ENCODE measurements at regions not wholly inside any gene's neighbourhood (a gene's known extent, or its start where the extent isn't known, plus 50 kb on each side); places are given as distances from the start of the nearest gene placed in this dataset.
"Not testable (repeated sequence)": the region's sequence is repeated elsewhere in the genome, so short reads cannot be mapped to it uniquely, and the experiment has no call there.

DNA sequence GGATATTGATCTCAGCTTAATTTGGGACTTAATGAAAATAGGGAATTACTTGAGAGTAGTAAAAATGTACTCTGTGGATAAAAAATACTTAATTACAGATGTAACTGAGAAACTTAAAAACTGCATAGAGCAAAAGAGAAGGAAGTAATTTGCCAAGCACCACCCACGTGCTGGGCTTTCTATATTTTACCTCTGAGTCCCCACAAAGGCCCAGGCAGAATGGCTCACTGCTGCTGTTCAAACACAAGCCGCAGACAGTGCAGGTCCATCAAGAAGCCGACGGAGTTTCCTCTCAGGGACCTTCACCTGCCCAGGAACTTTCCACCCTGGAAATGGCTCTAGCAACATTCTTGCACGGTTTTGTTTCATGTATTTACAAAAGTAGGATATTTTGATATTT, 77.2 kb upstream of the TRPM1 start:
- DNase-seq (ENCODE audit: low spot score): no peak

GRCh38 chr15:31179693-31180092, 78.2 kb upstream of the TRPM1 start:
- no peak for DNase-seq (ENCODE audit: low spot score)

DNA sequence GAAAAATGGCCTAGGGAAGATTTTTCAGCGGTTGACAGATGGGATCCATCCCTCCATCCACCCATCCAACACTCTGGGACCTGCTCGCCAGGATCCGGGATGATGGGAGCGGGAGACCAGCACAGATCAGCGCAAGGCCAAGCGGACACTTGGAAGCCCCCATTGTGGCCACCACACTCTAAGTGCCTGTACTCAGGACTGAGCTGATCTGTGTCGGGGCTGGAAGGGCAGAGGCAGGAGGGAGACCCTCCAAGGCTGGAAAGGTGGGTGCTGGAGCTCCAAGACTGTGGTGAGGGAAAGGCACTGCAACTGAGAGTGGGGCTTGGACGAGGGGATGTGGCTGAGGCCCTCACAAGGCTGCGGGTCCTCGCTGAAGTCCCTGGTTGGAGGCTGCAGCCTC, 91.8 kb upstream of the TRPM1 start:
- DNase-seq (ENCODE audit: low spot score): no peak

- no peak for DNase-seq (ENCODE audit: low spot score)
Observed at GRCh38 chr15:31195871-31196270, 94.3 kb upstream of the TRPM1 start.

DNA sequence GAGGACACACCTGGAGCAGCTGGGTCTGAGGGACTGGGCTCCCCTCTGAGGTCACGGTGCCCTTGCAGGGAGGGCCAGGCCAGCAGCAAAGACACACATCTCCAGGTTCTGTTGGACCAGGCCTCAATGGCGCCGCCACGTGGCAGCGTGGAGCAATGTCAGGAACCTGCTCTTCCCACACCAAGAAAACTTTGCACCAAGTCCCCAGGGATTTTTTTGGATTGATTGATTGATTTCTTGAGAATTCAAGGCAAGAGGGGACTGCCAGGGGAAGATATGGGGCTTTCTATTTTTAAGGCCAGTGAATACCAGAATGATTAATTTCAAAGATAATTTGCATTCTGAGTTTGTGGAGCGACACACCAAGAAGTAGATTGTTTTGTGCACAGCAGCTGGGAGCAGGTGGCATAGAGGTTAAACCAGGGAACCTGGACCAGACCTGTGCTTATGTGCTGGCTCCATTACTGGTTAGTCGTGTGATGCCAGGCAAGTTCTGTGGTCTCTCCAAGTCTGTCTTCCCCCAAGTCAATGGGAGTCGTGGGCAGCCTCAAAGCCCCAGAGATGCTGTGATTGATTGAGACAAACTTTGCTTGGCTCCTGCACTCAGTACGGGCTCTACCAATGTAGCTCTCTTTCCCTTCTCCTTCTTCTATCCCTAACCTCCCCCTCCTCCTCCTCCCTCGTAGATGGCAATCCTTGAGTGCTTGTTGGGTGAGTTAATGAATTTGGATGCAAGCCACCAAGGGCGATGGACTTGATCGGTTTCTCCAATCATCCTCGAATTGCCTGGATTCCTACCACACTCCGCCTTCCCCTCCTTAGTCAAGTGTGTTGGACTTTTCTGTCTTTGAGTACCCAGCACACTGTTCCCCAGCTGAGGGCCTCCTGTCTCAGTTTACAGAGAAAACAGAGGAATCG, 96.2 kb upstream of the TRPM1 start:
- peak; percentile 34 for DNase-seq (ENCODE audit: low spot score)

DNA sequence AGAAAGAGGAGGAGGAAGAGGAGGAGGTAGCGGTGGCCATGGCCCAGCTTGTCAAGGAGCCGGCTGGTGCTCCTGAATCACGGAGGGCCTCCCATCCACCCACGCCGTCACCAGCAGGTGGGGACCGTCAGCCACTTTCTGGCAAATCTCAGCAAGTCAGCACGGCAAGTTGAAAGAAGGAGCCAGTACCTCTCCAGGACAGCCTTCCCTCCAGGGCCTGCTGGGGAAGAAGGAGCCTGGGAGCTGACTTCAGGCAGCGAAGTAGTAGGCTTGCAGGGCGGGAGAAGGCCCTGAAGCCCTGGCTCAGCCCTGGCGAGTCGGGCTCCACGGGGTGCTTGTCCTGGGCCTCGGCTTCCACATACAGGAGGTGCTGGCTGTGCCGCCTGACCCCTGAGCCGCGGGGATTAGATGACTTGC, 99.2 kb upstream of the TRPM1 start:
- DNase-seq (ENCODE audit: low spot score): peak; percentile 77

DNA sequence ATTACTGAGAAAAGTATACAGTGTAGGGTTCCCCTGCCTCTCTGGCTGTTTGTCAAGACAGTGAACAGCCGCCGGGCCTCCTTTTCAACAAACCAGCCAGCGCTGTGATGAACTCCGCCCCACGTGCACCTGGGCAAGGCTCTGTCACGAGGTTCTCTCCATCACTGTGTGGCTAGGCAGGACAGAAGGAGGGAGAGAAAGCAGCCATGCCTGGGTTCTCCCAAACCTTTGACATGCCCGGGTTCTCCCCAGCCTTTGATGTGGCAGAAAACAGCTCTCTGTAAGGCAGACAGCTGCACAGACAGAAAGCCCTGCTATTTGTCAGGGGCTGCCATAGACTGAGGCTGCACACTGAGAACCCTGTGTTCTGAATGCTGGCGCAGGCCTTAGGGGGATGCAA, 101.4 kb upstream of the TRPM1 start:
- no peak for DNase-seq (ENCODE audit: low spot score)

DNA sequence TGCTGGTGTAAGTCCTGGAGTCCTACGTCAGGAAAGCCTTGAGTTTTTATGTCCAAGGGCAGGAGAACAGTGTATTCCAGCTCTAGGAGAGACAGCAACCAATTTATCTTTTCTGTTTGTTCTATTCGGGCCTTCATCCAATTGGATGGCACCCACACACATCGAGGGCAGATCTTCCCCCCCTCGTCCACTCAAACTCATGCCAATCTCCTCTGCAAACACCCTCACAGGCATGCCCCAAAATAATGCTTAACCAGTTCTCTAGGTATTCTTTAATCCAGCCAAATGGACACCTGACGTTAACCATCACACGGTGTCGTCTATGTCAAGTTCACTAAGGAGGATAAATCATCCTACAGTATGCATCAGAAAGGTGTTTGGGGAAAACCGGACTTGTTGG, 102.5 kb upstream of the TRPM1 start:
- DNase-seq (ENCODE audit: low spot score): no peak

DNA sequence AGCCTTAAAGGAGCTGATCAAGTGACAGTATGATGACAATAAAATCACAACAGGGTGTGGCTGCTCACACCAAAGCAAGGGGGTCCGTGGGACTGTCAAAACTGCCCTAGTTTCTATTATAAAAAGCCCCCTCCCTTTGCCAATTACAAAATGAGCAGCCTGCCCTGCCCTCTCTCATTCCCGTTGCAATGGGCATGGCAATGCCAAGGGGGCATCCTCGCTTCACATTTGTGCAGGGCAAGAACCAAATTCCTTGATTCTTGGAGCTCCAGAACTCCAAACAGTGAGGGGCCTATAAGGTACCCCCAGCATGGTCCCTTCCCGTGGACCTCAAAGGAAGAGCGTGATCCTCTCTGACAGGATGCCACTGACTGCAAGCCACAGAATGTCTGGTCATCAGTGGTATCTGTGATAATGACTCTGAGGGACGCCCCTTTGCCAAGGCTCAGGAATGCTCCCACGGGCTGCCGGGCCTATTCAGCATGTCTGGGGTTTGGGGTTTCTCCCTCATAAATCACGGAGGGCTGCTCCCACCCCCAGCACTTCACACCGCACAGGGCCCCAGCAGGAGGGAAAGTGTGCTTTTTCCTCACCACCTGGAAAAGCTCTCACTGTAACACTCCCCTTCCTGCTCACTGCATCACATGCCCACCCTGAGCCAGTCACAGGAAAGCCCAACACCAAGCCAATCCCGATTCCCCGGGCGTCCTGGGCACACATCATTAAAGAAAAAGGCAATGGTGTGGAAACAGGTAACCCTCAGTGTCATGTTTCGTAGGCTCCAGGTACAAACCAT, 105.1 kb upstream of the TRPM1 start:
- DNase-seq (ENCODE audit: low spot score): no peak

GRCh38 chr15:31207246-31207645, 105.7 kb upstream of the TRPM1 start:
- DNase-seq (ENCODE audit: low spot score): peak; percentile 50

DNA sequence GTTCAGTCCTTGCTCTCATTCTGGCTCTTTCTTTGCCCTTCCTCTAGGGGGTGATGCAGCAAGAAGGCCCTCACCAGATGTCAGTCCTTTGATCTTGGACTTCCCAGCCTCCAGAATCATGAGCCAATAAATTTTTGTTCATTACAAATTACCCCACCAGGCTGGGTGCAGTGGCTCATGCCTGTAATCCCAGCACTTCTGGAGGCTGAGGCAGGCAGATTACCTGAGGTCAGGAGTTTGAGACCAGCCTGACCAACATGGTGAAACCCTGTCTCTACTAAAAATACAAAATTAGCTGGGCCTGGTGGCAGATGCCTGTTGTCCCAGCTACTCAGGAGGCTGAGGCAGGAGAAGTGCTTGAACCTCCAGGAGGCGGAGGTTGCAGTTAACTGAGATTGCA, 106.3 kb upstream of the TRPM1 start:
- DNase-seq (ENCODE audit: low spot score): not testable (repeated sequence)

- no peak for DNase-seq (ENCODE audit: low spot score)
Observed at GRCh38 chr15:31208817-31209216, 107.3 kb upstream of the TRPM1 start.

DNA sequence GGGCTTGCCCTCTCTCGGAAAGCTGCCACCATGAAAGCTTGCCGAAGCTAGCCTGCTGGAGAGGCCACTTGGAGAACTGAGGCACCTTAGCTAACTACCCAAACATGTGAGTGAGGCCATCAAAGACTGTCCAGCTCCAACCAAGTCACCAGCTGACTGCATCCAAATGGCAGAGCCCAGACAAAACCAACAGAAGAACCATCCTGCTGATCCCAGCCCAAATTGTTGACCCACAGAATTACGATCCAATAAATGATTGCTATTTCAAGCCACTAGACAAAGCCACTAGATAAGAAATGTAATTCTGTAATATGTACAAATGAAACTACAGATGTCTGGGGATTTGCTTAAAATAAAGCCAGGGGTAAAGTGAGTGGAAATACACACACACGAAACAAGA, 109.8 kb upstream of the TRPM1 start:
- DNase-seq (ENCODE audit: low spot score): no peak

DNA sequence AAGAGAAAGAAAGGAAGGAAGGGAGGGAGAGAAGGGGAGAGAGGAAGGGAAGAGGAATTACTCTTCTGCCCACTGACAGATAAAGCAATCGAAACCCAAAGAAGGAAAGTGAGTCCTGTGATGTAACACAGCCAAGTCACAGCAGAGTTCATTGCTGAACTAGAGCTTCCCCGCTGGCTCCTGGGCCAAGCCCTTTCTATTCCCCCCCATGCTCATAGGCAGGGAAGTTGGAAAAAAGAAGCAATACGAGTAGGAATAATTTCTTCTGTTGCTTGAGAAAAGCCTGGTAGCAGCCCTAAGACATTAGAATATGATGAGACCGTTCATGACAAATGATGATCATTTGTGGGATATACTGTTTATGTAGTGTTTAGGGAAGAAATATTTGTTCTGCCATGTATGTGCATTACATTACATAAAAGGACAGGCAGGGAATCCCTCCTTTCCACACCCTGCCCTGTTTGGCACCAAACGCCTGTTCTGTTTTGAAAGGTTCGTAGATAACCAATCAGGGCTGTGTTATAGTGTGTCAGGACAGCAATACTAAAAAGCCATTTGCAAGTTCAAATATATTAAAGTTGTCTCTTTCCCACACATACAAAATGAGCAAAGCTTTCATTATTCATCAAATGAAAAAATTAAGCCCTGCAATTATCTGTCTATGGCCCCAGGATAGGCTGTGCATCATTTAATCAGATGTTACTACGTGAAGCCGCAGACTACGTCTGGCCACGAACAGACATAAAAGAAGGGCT, 111.0 kb upstream of the TRPM1 start:
- DNase-seq (ENCODE audit: low spot score): no peak

- no peak for DNase-seq (ENCODE audit: low spot score)
Observed at GRCh38 chr15:31214158-31214863, 112.3 kb upstream of the KLF13 start.

- no peak for DNase-seq (ENCODE audit: low spot score)
Observed at GRCh38 chr15:31214864-31215489, 111.7 kb upstream of the KLF13 start.

- peak; percentile 79 for DNase-seq (ENCODE audit: low spot score)
Observed at GRCh38 chr15:31215490-31216214, 111.0 kb upstream of the KLF13 start.

GRCh38 chr15:31216215-31216911, 110.3 kb upstream of the KLF13 start:
- DNase-seq (ENCODE audit: low spot score): peak; percentile 53

GRCh38 chr15:31217067-31217466, 109.6 kb upstream of the KLF13 start:
- no peak for DNase-seq (ENCODE audit: low spot score)
